Activated T-cell treated with anti-CD3 and anti-CD28 coated beads, Interleukin-2, amount 50 U/mL, for 72 hours (primary cell): ENCODE measurements at regions not wholly inside any gene's neighbourhood (a gene's known extent, or its start where the extent isn't known, plus 50 kb on each side); places are given as distances from the start of the nearest gene placed in this dataset.

Source experiments
- ATAC-seq, 2 donors: fragments of 150-1000 bp; cut with Tn5 transposase; replicated peaks in 1 of 2; 2 replicates each; pipeline ENCODE4 v1.10.0; 2021; ENCODE audit warnings: moderate library complexity in 2 of 2, mild to moderate bottlenecking in 1 of 2
- DNase-seq, 2 donors: peaks; one replicate each; pipeline ENCODE4 v3.0.0; 2021 to 2022; ENCODE audit warnings: mixed read lengths in 1 of 2
- H3K27ac Mint-ChIP-seq: one replicate; pipeline ENCODE4 v1.8.0; 2022; ENCODE audit warnings: mild to moderate bottlenecking, moderate library complexity, mixed read lengths
- H3K27me3 Mint-ChIP-seq: one replicate; pipeline ENCODE4 v1.8.0; 2022; ENCODE audit warnings: low read depth, mixed read lengths
- H3K36me3 Mint-ChIP-seq, 2 donors: one replicate each; pipeline ENCODE4 v1.8.0; 2022; ENCODE audit warnings: mixed read lengths in 2 of 2, mild to moderate bottlenecking in 1 of 2; ENCODE audit not compliant: insufficient read depth in 2 of 2
- H3K4me1 Mint-ChIP-seq: one replicate; pipeline ENCODE4 v1.8.0; 2022; ENCODE audit warnings: low read depth, mixed read lengths
- H3K4me3 Mint-ChIP-seq, 2 donors: one replicate each; pipeline ENCODE4 v1.8.0; 2022; ENCODE audit warnings: mild to moderate bottlenecking in 2 of 2, mixed read lengths in 2 of 2, moderate library complexity in 2 of 2
- H3K9me3 Mint-ChIP-seq, 2 donors: one replicate each; pipeline ENCODE4 v1.8.0; 2022; ENCODE audit warnings: mixed read lengths in 2 of 2

GRCh38 chr2:163265562-163265961 is 427.0 kb upstream of the KCNH7 start:
- Mint-ChIP-seq H3K27ac (no peak overlapping the region), H3K27me3 (no peaks in the 10 kb centered on the region), H3K9me3 (peaks cover 0 to 2% of the 10 kb centered on the region in 2 donors), H3K4me1 (no peaks in the 10 kb centered on the region), H3K4me3 (no peak overlapping the region), H3K36me3 (no peaks in the 10 kb centered on the region)
- DNase-seq, result no peak
- no peak for ATAC-seq

- no peaks in the 10 kb centered on the region for H3K27me3 Mint-ChIP-seq
- no peak overlapping the region for H3K4me3 Mint-ChIP-seq
- no peaks in the 10 kb centered on the region for H3K4me1 Mint-ChIP-seq
- ATAC-seq (no peak), DNase-seq (no peak)
- H3K36me3 Mint-ChIP-seq, result no peaks in the 10 kb centered on the region
- H3K27ac Mint-ChIP-seq, result no peak overlapping the region
- H3K9me3 Mint-ChIP-seq, result peaks cover 0 to 2% of the 10 kb centered on the region in 2 donors
Observed at GRCh38 chr2:163264341-163264740, 425.8 kb upstream of the KCNH7 start.

GRCh38 chr2:163259489-163259888 is 420.9 kb upstream of the KCNH7 start:
- H3K27me3 Mint-ChIP-seq, result no peaks in the 10 kb centered on the region
- no peaks in the 10 kb centered on the region for H3K36me3 Mint-ChIP-seq
- no peak overlapping the region for H3K27ac Mint-ChIP-seq
- H3K4me1 Mint-ChIP-seq, result no peaks in the 10 kb centered on the region
- ATAC-seq, result no peak
- H3K9me3 Mint-ChIP-seq, result peaks cover 2 to 4% of the 10 kb centered on the region in 2 donors
- no peak for DNase-seq
- H3K4me3 Mint-ChIP-seq, result no peak overlapping the region

GRCh38 chr2:163255086-163255485 is 416.5 kb upstream of the KCNH7 start:
- H3K4me1 Mint-ChIP-seq, result no peaks in the 10 kb centered on the region
- no peaks in the 10 kb centered on the region for H3K27me3 Mint-ChIP-seq
- H3K27ac Mint-ChIP-seq, result no peak overlapping the region
- DNase-seq (no peak), ATAC-seq (no peak)
- H3K9me3 Mint-ChIP-seq, result peaks cover 2 to 4% of the 10 kb centered on the region in 2 donors
- no peaks in the 10 kb centered on the region for H3K36me3 Mint-ChIP-seq
- no peak overlapping the region for H3K4me3 Mint-ChIP-seq

- no peak for ATAC-seq
- Mint-ChIP-seq H3K27me3 (no peaks in the 10 kb centered on the region), H3K4me3 (no peak overlapping the region), H3K9me3 (peaks cover 2 to 4% of the 10 kb centered on the region in 2 donors), H3K27ac (no peak overlapping the region), H3K36me3 (no peaks in the 10 kb centered on the region), H3K4me1 (no peaks in the 10 kb centered on the region)
- DNase-seq, result no peak
Observed at GRCh38 chr2:163253621-163254285, 415.2 kb upstream of the KCNH7 start.

GRCh38 chr2:163252199-163252598 is 413.6 kb upstream of the KCNH7 start:
- no peak for DNase-seq
- Mint-ChIP-seq H3K36me3 (no peaks in the 10 kb centered on the region), H3K27ac (no peak overlapping the region), H3K4me3 (no peak overlapping the region), H3K9me3 (peaks cover 2 to 3% of the 10 kb centered on the region in 2 donors), H3K27me3 (no peaks in the 10 kb centered on the region), H3K4me1 (no peaks in the 10 kb centered on the region)
- no peak for ATAC-seq

- Mint-ChIP-seq H3K36me3 (no peaks in the 10 kb centered on the region), H3K27ac (no peak overlapping the region), H3K4me3 (no peak overlapping the region), H3K27me3 (no peaks in the 10 kb centered on the region), H3K9me3 (peaks cover 0 to 2% of the 10 kb centered on the region in 2 donors), H3K4me1 (no peaks in the 10 kb centered on the region)
- ATAC-seq (no peak), DNase-seq (no peak)
Observed at GRCh38 chr2:163248376-163249253, 410.0 kb upstream of the KCNH7 start.

- Mint-ChIP-seq H3K4me3 (no peak overlapping the region), H3K27me3 (no peaks in the 10 kb centered on the region), H3K9me3 (peaks cover 2% of the 10 kb centered on the region in 2 donors), H3K36me3 (no peaks in the 10 kb centered on the region), H3K4me1 (no peaks in the 10 kb centered on the region), H3K27ac (no peak overlapping the region)
- ATAC-seq, result no peak
- no peak for DNase-seq
Observed at GRCh38 chr2:163247847-163248220, 409.3 kb upstream of the KCNH7 start.

- Mint-ChIP-seq H3K9me3 (peaks cover 2% of the 10 kb centered on the region in 2 donors), H3K27me3 (no peaks in the 10 kb centered on the region), H3K4me1 (no peaks in the 10 kb centered on the region), H3K4me3 (no peak overlapping the region), H3K36me3 (no peaks in the 10 kb centered on the region), H3K27ac (no peak overlapping the region)
- ATAC-seq, result no peak
- DNase-seq, result no peak
Observed at GRCh38 chr2:163247156-163247846, 408.7 kb upstream of the KCNH7 start.

GRCh38 chr2:163246135-163246534 is 407.6 kb upstream of the KCNH7 start:
- no peak for DNase-seq
- Mint-ChIP-seq H3K27me3 (no peaks in the 10 kb centered on the region), H3K4me1 (no peaks in the 10 kb centered on the region), H3K9me3 (peaks cover 2% of the 10 kb centered on the region in 2 donors), H3K4me3 (no peak overlapping the region), H3K36me3 (no peaks in the 10 kb centered on the region), H3K27ac (no peak overlapping the region)
- ATAC-seq, result no peak

GRCh38 chr2:163236553-163236952 is 398.0 kb upstream of the KCNH7 start:
- no peaks in the 10 kb centered on the region for H3K27me3 Mint-ChIP-seq
- ATAC-seq (no peak), DNase-seq (no peak)
- no peaks in the 10 kb centered on the region for H3K4me1 Mint-ChIP-seq
- H3K4me3 Mint-ChIP-seq, result no peak overlapping the region
- H3K27ac Mint-ChIP-seq, result no peak overlapping the region
- peaks cover 5 to 12% of the 10 kb centered on the region in 2 donors for H3K9me3 Mint-ChIP-seq
- H3K36me3 Mint-ChIP-seq, result peaks cover 0 to 1% of the 10 kb centered on the region in 2 donors

- Mint-ChIP-seq H3K27ac (no peak overlapping the region), H3K4me3 (no peak overlapping the region), H3K9me3 (peaks cover 3 to 11% of the 10 kb centered on the region in 2 donors), H3K27me3 (no peaks in the 10 kb centered on the region), H3K36me3 (no peaks in the 10 kb centered on the region), H3K4me1 (no peaks in the 10 kb centered on the region)
- ATAC-seq, result no peak
- DNase-seq, result no peak
Observed at GRCh38 chr2:163231666-163232065, 393.1 kb upstream of the KCNH7 start.

GRCh38 chr2:163213661-163214081 is 375.1 kb upstream of the KCNH7 start:
- no peak overlapping the region for H3K4me3 Mint-ChIP-seq
- DNase-seq (no peak), ATAC-seq (no peak)
- no peaks in the 10 kb centered on the region for H3K36me3 Mint-ChIP-seq
- H3K4me1 Mint-ChIP-seq, result no peaks in the 10 kb centered on the region
- H3K9me3 Mint-ChIP-seq, result peaks cover 3 to 4% of the 10 kb centered on the region in 2 donors
- H3K27ac Mint-ChIP-seq, result no peak overlapping the region
- H3K27me3 Mint-ChIP-seq, result no peaks in the 10 kb centered on the region
